ENCODE measurements at regions not wholly inside any gene's neighbourhood (a gene's known extent, or its start where the extent isn't known, plus 50 kb on each side); places are given as distances from the start of the nearest gene placed in this dataset.

- TF ChIP-seq CTCF (IDR thresholded peaks at IDR 0.05) (no peak), POLR2A (IDR thresholded peaks at IDR 0.05) (no peak)
Observed at GRCh38 chr3:3579658-3580057, 219.6 kb upstream of the LRRN1 start.
